PC-3 (cell line): ENCODE measurements at regions not wholly inside any gene's neighbourhood (a gene's known extent, or its start where the extent isn't known, plus 50 kb on each side); places are given as distances from the start of the nearest gene placed in this dataset.

Source experiments
- ATAC-seq: fragments of 200-7000 bp; cut with Tn5 transposase; 2 replicates; pipeline ENCODE4 v1.9.1; 2020; ENCODE audit warnings: mild to moderate bottlenecking, moderate library complexity
- BruUV-seq: library from RNA; stranded (reverse); fragments of 400-500 nt; replicated peaks from 2 replicates; lab custom pipeline; 2021; lab: Mats Ljungman, UMichigan
- CTCF ChIA-PET: fragments of 300-600 bp; sonication (Branson Sonifier 250); formaldehyde crosslinking; loops from one replicate; lab custom pipeline; 2022; ENCODE audit warnings: antibody characterized with exemption; lab: Charles Lee
- POLR2A ChIA-PET: fragments of 300-600 bp; sonication (Branson Sonifier 250); formaldehyde crosslinking; loops from one replicate; lab custom pipeline; 2022; ENCODE audit warnings: antibody characterized with exemption; ENCODE audit not compliant: unreplicated experiment; lab: Charles Lee
- DNase-seq: peaks from one replicate; pipeline ENCODE4 v3.0.0-alpha.2; 2015
- H2AFZ ChIP-seq: fragments of 300-600 bp; sonication (generic); 2 replicates; pipeline ENCODE4 v1.6.0; 2016; ENCODE audit warnings: antibody characterized with exemption, low read length
- H3F3A ChIP-seq: fragments of 300-600 bp; sonication (generic); one replicate; pipeline ENCODE4 v1.6.0; 2017; ENCODE audit warnings: antibody characterized with exemption, low read length, control low read depth, mild to moderate bottlenecking; ENCODE audit not compliant: unreplicated experiment
- H3K27ac ChIP-seq: fragments of 300-600 bp; sonication (generic); 2 replicates; pipeline ENCODE4 v1.5.1; 2016; ENCODE audit warnings: mild to moderate bottlenecking, low read length
- H3K27me3 ChIP-seq: fragments of 300-600 bp; sonication (generic); 2 replicates; pipeline ENCODE4 v1.6.1; 2016; ENCODE audit warnings: low read length, mixed read lengths
- H3K36me3 ChIP-seq: fragments of 300-600 bp; sonication (generic); 2 replicates; pipeline ENCODE4 v1.6.1; 2016; ENCODE audit warnings: low read depth, mixed run types, low read length, mixed read lengths
- H3K4me1 ChIP-seq: fragments of 300-600 bp; sonication (generic); 2 replicates; pipeline ENCODE4 v1.5.1; 2016; ENCODE audit warnings: low read length; ENCODE audit not compliant: insufficient read depth
- H3K4me2 ChIP-seq: fragments of 300-600 bp; sonication (generic); 2 replicates; pipeline ENCODE4 v1.6.0; 2016; ENCODE audit warnings: low read length
- H3K4me3 ChIP-seq: fragments of 300-600 bp; sonication (generic); 2 replicates; pipeline ENCODE4 v1.5.1; 2016; ENCODE audit warnings: mild to moderate bottlenecking, low read length, mixed read lengths
- H3K79me2 ChIP-seq: fragments of 300-600 bp; sonication (generic); 2 replicates; pipeline ENCODE4 v1.6.1; 2017; ENCODE audit warnings: low read length, mixed read lengths
- H3K9ac ChIP-seq: fragments of 300-600 bp; sonication (generic); 2 replicates; pipeline ENCODE4 v1.6.0; 2016; ENCODE audit warnings: mild to moderate bottlenecking, low read length
- H3K9me2 ChIP-seq: fragments of 300-600 bp; sonication (generic); replicated peaks from 2 replicates; pipeline ENCODE4 v1.6.1; 2016; ENCODE audit warnings: mixed run types, low read length, mixed read lengths
- H3K9me3 ChIP-seq: fragments of 300-600 bp; sonication (generic); 2 replicates; pipeline ENCODE4 v1.6.1; 2016; ENCODE audit warnings: low read length, mixed read lengths
- H4K20me1 ChIP-seq: fragments of 300-600 bp; sonication (generic); 2 replicates; pipeline ENCODE4 v1.6.1; 2016; ENCODE audit warnings: low read length, mixed read lengths
- CTCF ChIP-seq: fragments of 300-600 bp; sonication (generic); conservative IDR thresholded peaks from 2 replicates; pipeline ENCODE4 v1.5.1; 2017; ENCODE audit warnings: antibody characterized with exemption, low read depth, mild to moderate bottlenecking, low read length
- EZH2 ChIP-seq: fragments of 300-600 bp; sonication (generic); IDR thresholded peaks from one replicate; pipeline ENCODE4 v1.6.1; 2017; ENCODE audit warnings: antibody characterized with exemption, mild to moderate bottlenecking, low read length; ENCODE audit not compliant: unreplicated experiment
- EZH2phosphoT487 ChIP-seq: fragments of 300-600 bp; sonication (generic); IDR thresholded peaks from 2 replicates; pipeline ENCODE4 v1.6.1; 2018; ENCODE audit warnings: mild to moderate bottlenecking, antibody characterized with exemption, low read length, borderline replicate concordance
- intact Hi-C: fragments of 100-400 bp; cut with micrococcal nuclease; formaldehyde crosslinking; loops from 2 replicates; pipeline ENCODE4 v1.9.0; 2023

DNA sequence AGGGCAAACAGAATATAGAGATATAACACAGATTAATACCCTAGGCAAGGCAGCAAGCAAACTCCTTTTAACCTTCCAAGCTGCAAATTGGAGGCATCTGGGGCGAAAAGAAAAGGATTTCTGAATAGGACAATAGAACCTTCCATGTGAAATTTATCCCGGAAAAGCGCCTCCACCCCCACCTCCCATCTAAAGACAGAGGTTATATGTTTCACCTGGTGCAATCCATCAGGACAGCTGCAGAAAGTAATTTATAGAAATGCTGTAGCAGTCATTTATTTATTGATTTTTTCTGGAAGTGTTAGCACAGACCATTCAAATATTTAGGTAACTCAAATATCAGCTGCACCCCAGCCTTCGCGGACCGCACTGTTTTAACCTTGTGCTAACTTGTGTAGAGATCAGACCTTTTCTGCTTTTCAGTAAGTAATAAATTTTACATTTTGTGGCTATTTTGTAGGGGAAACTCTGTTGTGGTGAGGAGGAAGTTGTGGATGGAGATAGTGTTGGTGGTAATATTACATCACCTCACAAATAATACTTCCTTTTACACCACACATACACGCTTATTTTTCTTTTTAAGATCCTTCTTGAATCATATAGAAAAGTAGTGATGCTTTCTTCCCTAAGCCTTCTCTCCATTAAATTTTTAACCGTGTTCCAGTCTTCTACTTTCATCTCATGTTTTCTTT lies 919.3 kb upstream of the CDH2 start:
- Histone ChIP-seq H3K36me3 (no peaks in the 10 kb centered on the region), H3K4me1 (no peaks in the 10 kb centered on the region), H3K9ac (no peak overlapping the region), H3K4me2 (no peak overlapping the region), H3K4me3 (no peak overlapping the region), H4K20me1 (no peaks in the 10 kb centered on the region), H3K9me2 (no peaks in the 10 kb centered on the region), H3K79me2 (no peaks in the 10 kb centered on the region), H3K27ac (no peak overlapping the region), H3K27me3 (no peaks in the 10 kb centered on the region), H3F3A (no peaks in the 10 kb centered on the region), H3K9me3 (no peaks in the 10 kb centered on the region), H2AFZ (no peak overlapping the region)
- CTCF ChIA-PET, result no interaction called here
- no peak for TF ChIP-seq CTCF
- TF ChIP-seq EZH2phosphoT487, result no peak
- no peak for TF ChIP-seq EZH2
- POLR2A ChIA-PET, result no interaction called here
- intact Hi-C loops, result no loop called here
- DNase-seq (no peak), ATAC-seq (no peak)
- BruUV-seq, result no TSS peak

DNA sequence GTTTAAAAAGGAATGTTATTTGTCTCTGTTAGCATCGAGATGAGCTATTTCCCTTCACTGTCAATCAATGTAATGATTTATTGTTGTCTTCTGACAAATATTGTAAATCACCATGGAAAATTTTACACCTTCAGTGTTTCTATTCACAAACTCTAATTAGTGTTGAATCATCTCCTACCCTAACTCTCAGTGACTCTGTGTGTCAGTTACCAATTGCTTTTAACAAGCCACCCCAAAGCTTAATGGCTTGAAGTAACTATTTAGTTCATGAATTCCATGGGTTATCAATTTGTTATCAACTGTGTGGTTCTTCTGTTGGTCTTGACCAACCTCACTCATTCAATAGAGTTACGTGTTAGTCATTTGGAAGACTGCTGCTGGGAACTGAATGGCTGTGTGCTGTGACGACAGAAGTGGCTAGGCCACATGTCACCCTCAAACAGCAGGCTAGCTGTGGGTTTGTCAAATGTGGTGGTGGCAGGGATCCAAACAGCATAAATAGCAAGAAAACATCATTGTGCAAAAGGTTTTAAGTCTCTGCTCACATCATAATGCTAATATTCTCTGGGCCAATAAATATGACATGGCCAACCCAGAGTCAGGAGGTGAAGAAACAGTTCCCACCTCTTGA lies 910.8 kb upstream of the CDH2 start:
- no peaks in the 10 kb centered on the region for H4K20me1 ChIP-seq
- no peak overlapping the region for H2AFZ ChIP-seq
- no peaks in the 10 kb centered on the region for H3K9me3 ChIP-seq
- ChIA-PET CTCF (no interaction called here), POLR2A (no interaction called here)
- H3K27me3 ChIP-seq, result no peaks in the 10 kb centered on the region
- H3K9ac ChIP-seq, result no peak overlapping the region
- DNase-seq (no peak), ATAC-seq (no peak)
- no TSS peak for BruUV-seq
- no peaks in the 10 kb centered on the region for H3K4me1 ChIP-seq
- H3K79me2 ChIP-seq, result no peaks in the 10 kb centered on the region
- no peaks in the 10 kb centered on the region for H3K9me2 ChIP-seq
- H3K4me2 ChIP-seq, result no peak overlapping the region
- intact Hi-C loops, result no loop called here
- TF ChIP-seq CTCF, result no peak
- TF ChIP-seq EZH2phosphoT487, result no peak
- TF ChIP-seq EZH2, result no peak
- H3K36me3 ChIP-seq, result no peaks in the 10 kb centered on the region
- H3F3A ChIP-seq, result no peaks in the 10 kb centered on the region
- no peak overlapping the region for H3K27ac ChIP-seq
- H3K4me3 ChIP-seq, result no peak overlapping the region

DNA sequence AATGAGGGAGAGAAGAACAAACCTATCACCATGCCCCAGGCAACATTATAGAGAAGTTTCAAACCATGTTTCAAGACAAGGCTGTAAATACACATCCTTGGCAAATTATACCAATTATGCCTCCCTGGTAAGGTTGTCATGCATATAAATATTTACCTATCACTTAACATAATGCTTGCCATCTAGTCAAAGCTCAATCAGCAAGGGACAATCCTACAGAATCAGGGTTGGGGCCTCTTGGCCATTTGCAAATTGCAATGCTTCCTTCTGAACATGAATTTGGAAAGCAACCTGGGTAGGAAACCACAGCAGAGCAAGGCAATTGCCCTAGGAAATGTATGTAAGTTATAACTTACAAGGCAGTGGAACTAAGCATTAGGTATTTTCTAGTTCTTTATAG lies 907.2 kb upstream of the CDH2 start:
- Histone ChIP-seq H3K9me2 (no peaks in the 10 kb centered on the region), H3K4me3 (no peak overlapping the region), H3K36me3 (no peaks in the 10 kb centered on the region), H3K4me1 (no peaks in the 10 kb centered on the region), H3K9ac (no peak overlapping the region), H4K20me1 (no peaks in the 10 kb centered on the region), H2AFZ (no peak overlapping the region), H3K9me3 (no peaks in the 10 kb centered on the region), H3K4me2 (no peak overlapping the region), H3F3A (no peaks in the 10 kb centered on the region), H3K27ac (no peak overlapping the region), H3K79me2 (no peaks in the 10 kb centered on the region), H3K27me3 (no peaks in the 10 kb centered on the region)
- DNase-seq, result no peak
- ChIA-PET CTCF (no interaction called here), POLR2A (no interaction called here)
- no peak for TF ChIP-seq EZH2
- TF ChIP-seq EZH2phosphoT487, result no peak
- TF ChIP-seq CTCF, result no peak
- ATAC-seq, result no peak
- no TSS peak for BruUV-seq
- intact Hi-C loops, result no loop called here
